KMS-11 (cell line): ENCODE measurements at regions not wholly inside any gene's neighbourhood (a gene's known extent, or its start where the extent isn't known, plus 50 kb on each side); places are given as distances from the start of the nearest gene placed in this dataset.

Experiments used
- H2AFZ ChIP-seq: fragments of 200-600 bp; sonication (generic); 2 replicates; pipeline ENCODE4 v1.6.1; 2016; ENCODE audit warnings: antibody characterized with exemption, mixed run types, low read depth
- H3K27ac ChIP-seq: fragments of 200-600 bp; sonication (generic); 2 replicates; pipeline ENCODE4 v1.6.1; 2016; ENCODE audit warnings: mild to moderate bottlenecking, mixed run types
- H3K27me3 ChIP-seq: fragments of 200-600 bp; sonication (generic); 2 replicates; pipeline ENCODE4 v1.6.1; 2017; ENCODE audit warnings: mild to moderate bottlenecking, low read depth, mixed run types, moderate library complexity; ENCODE audit not compliant: insufficient read depth
- H3K36me3 ChIP-seq: fragments of 200-600 bp; sonication (generic); 2 replicates; pipeline ENCODE4 v1.6.1; 2017; ENCODE audit warnings: mild to moderate bottlenecking, mixed run types; ENCODE audit not compliant: insufficient read depth
- H3K4me1 ChIP-seq: fragments of 200-600 bp; sonication (generic); 2 replicates; pipeline ENCODE4 v1.6.1; 2016; ENCODE audit warnings: mild to moderate bottlenecking, low read depth, mixed run types; ENCODE audit not compliant: poor library complexity, severe bottlenecking
- H3K4me2 ChIP-seq: fragments of 200-600 bp; sonication (generic); 2 replicates; pipeline ENCODE4 v1.7.0; 2016; ENCODE audit warnings: mild to moderate bottlenecking, mixed run types
- H3K4me3 ChIP-seq: fragments of 200-600 bp; sonication (generic); IDR thresholded peaks from 2 replicates; pipeline ENCODE4 v1.6.1; 2017; ENCODE audit warnings: low read depth, low read length, mixed read lengths; ENCODE audit not compliant: insufficient read depth
- H3K79me2 ChIP-seq: fragments of 200-600 bp; sonication (generic); 2 replicates; pipeline ENCODE4 v1.6.1; 2016; ENCODE audit warnings: low read depth, mixed run types; ENCODE audit not compliant: insufficient read depth
- H3K9ac ChIP-seq: fragments of 200-600 bp; sonication (generic); 2 replicates; pipeline ENCODE4 v1.6.1; 2016; ENCODE audit warnings: mild to moderate bottlenecking, mixed run types
- H4K20me1 ChIP-seq: fragments of 200-600 bp; sonication (generic); 2 replicates; pipeline ENCODE4 v1.6.1; 2016; ENCODE audit warnings: mild to moderate bottlenecking, mixed run types; ENCODE audit not compliant: insufficient read depth
- TF ChIP-seq, protein P1 (sequence below): fragments of 200-600 bp; sonication (generic); conservative IDR thresholded peaks from 2 replicates; pipeline ENCODE4 v1.6.1; 2017; ENCODE audit warnings: low read depth, mild to moderate bottlenecking, antibody characterized with exemption, low read length, moderate library complexity, mixed read lengths

DNA sequence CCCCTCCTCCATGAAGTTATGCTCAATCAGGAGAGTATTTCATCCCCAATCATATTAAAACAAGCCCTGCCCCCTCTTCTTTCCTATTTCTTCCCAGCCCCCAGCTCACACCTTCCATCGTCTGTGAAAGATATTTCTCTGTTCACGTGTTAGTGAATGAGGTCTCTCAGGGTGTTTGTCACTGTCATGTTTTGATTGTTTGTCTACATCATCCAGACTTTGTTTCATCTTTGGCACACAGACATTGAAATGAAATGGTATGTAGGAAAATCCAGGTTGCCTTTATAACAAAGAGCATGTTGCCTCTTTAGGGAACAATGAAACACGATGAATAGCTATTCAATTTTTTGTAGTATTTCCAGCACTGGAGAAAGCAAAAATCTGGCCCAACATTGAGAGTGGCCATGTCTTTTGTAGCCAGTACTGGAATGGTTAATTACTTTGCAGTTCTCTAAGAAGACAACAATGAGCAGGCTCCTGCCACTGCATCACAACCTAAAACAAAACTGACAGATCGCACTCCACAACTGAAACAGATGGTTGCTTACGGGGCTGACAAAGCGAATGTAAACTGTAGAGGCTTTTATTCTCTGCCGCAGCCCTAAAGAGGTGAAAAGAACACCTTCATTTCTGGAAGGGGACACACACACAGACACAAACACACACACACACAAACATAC, 543.6 kb upstream of the CITED2 start:
- H3K4me3 ChIP-seq, result no peak overlapping the region
- H3K4me1 ChIP-seq, result no peaks in the 10 kb centered on the region
- no peak overlapping the region for H3K27ac ChIP-seq
- no peaks in the 10 kb centered on the region for H4K20me1 ChIP-seq
- H3K4me2 ChIP-seq, result no peak overlapping the region
- no peak overlapping the region for H2AFZ ChIP-seq
- no peak overlapping the region for H3K9ac ChIP-seq
- H3K36me3 ChIP-seq, result no peaks in the 10 kb centered on the region
- no peaks in the 10 kb centered on the region for H3K79me2 ChIP-seq
- TF ChIP-seq, protein P1, sequence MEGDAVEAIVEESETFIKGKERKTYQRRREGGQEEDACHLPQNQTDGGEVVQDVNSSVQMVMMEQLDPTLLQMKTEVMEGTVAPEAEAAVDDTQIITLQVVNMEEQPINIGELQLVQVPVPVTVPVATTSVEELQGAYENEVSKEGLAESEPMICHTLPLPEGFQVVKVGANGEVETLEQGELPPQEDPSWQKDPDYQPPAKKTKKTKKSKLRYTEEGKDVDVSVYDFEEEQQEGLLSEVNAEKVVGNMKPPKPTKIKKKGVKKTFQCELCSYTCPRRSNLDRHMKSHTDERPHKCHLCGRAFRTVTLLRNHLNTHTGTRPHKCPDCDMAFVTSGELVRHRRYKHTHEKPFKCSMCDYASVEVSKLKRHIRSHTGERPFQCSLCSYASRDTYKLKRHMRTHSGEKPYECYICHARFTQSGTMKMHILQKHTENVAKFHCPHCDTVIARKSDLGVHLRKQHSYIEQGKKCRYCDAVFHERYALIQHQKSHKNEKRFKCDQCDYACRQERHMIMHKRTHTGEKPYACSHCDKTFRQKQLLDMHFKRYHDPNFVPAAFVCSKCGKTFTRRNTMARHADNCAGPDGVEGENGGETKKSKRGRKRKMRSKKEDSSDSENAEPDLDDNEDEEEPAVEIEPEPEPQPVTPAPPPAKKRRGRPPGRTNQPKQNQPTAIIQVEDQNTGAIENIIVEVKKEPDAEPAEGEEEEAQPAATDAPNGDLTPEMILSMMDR, result no peak
- no peaks in the 10 kb centered on the region for H3K27me3 ChIP-seq

DNA sequence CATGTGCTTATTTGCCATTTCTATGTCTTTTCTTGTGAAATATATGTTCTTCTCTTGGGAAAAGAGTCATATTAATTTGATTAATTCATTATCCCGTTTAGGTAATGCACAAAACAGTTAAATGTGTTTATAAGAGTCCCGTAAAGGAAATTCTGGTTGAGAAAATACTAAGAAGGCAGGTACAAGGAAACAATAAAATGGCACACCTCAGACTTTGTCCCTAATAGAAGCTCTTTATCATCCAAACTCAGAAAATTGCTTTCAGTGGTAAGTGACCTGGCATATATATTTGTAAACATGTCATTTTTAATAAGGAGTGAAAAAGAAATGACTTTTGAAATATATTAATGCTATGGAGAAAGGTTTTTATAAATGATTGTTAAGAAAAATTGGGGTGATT, 540.5 kb upstream of the CITED2 start:
- no peaks in the 10 kb centered on the region for H3K36me3 ChIP-seq
- H3K27ac ChIP-seq, result no peak overlapping the region
- no peaks in the 10 kb centered on the region for H3K4me1 ChIP-seq
- no peak overlapping the region for H3K4me2 ChIP-seq
- no peaks in the 10 kb centered on the region for H3K27me3 ChIP-seq
- TF ChIP-seq, protein P1, result no peak
- no peak overlapping the region for H2AFZ ChIP-seq
- no peaks in the 10 kb centered on the region for H4K20me1 ChIP-seq
- H3K4me3 ChIP-seq, result no peak overlapping the region
- H3K9ac ChIP-seq, result no peak overlapping the region
- H3K79me2 ChIP-seq, result no peaks in the 10 kb centered on the region

DNA sequence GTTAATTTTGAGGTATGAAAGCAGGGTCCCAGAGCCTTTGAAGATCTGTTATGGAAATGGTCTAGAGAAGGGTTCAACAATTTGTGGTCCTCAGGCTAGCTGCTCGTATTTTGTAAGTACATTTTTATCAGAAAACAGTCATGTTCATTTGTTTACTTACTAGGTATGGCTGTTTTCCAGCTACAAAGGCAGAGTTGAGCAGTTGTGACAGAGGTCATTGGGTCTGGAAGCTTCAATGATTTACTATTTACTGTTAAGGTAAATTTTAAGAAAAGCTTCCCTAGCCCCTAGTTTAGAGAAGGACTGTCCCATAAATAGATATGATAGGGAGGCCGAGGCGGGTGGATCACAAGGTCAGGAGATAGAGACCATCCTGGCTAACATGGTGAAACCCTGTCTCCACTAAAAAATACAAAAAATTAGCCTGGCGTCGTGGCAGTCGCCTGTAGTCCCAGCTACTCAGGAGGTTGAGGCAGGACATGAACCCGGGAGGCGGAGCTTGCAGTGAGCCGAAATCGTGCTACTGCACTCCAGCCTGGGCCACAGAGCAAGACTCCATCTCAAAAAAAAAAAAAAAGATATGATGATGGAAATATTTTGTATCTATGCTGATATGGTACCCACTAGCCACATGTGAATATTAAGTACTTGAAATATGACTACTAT, 538.4 kb upstream of the CITED2 start:
- Histone ChIP-seq H3K4me1 (no peaks in the 10 kb centered on the region), H3K9ac (no peak overlapping the region), H3K4me3 (no peak overlapping the region), H4K20me1 (no peaks in the 10 kb centered on the region), H3K27me3 (no peaks in the 10 kb centered on the region), H3K4me2 (no peak overlapping the region), H2AFZ (no peak overlapping the region), H3K79me2 (no peaks in the 10 kb centered on the region), H3K36me3 (no peaks in the 10 kb centered on the region), H3K27ac (no peak overlapping the region)
- TF ChIP-seq, protein P1, result no peak

DNA sequence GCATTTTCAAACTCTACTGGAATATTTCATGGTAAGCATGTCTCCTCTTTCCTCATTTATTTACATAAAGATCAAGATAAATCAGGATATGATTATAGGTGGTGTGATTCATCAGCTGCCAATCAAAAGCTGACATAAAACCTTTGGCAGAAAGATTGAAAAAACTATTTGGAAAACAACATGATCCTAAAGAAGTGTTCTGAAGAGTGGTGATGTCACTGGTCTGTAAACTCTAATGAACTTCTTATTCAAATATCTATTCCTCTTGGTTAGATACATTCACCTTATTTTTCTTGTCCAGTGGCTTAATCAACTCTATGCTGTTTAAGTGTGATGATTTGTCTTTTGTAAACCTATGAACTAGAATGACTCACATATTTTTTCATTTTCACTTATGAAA, 535.5 kb upstream of the CITED2 start:
- no peaks in the 10 kb centered on the region for H3K27me3 ChIP-seq

More for the DNA sequence above, 535.5 kb upstream of the CITED2 start:
- H2AFZ ChIP-seq, result no peak overlapping the region
- no peaks in the 10 kb centered on the region for H3K79me2 ChIP-seq
- TF ChIP-seq, protein P1, result no peak
- no peak overlapping the region for H3K4me3 ChIP-seq
- no peak overlapping the region for H3K4me2 ChIP-seq
- H3K36me3 ChIP-seq, result no peaks in the 10 kb centered on the region
- no peak overlapping the region for H3K9ac ChIP-seq
- H3K4me1 ChIP-seq, result peaks cover 4% of the 10 kb centered on the region
- no peaks in the 10 kb centered on the region for H4K20me1 ChIP-seq
- H3K27ac ChIP-seq, result no peak overlapping the region
